Activated B cell treated with CpG ODN at 0.5 μM for 24 hours (primary cell): ENCODE measurements at regions not wholly inside any gene's neighbourhood (a gene's known extent, or its start where the extent isn't known, plus 50 kb on each side); places are given as distances from the start of the nearest gene placed in this dataset.
"Not testable (repeated sequence)": the region's sequence is repeated elsewhere in the genome, so short reads cannot be mapped to it uniquely, and the experiment has no call there.

Source experiments
- ATAC-seq: fragments of 200-7000 bp; cut with Tn5 transposase; one replicate; pipeline ENCODE4 v1.10.0; 2021; ENCODE audit warnings: low read depth, mild to moderate bottlenecking, moderate library complexity
- CTCF ChIA-PET: fragments of 350-600 bp; sonication (Branson Sonifier 250); formaldehyde crosslinking; loops from one replicate; lab custom pipeline; 2021; ENCODE audit warnings: antibody characterized with exemption; lab: Charles Lee
- POLR2A ChIA-PET: fragments of 350-600 bp; sonication (Branson Sonifier 250); formaldehyde crosslinking; loops from one replicate; lab custom pipeline; 2021; ENCODE audit warnings: antibody characterized with exemption; lab: Charles Lee
- DNase-seq: peaks from one replicate; pipeline ENCODE4 v3.0.0; 2022
- H3K27ac Mint-ChIP-seq: one replicate; pipeline ENCODE4 v1.8.0; 2020; ENCODE audit warnings: mixed read lengths
- H3K27me3 Mint-ChIP-seq: one replicate; pipeline ENCODE4 v1.8.0; 2021; ENCODE audit warnings: mixed read lengths
- H3K36me3 Mint-ChIP-seq: one replicate; pipeline ENCODE4 v1.8.0; 2021; ENCODE audit warnings: low read depth, mixed read lengths
- H3K4me1 Mint-ChIP-seq: one replicate; pipeline ENCODE4 v1.8.0; 2021; ENCODE audit warnings: mixed read lengths
- H3K4me3 Mint-ChIP-seq: one replicate; pipeline ENCODE4 v1.8.0; 2020; ENCODE audit warnings: mild to moderate bottlenecking, mixed read lengths
- H3K9me3 Mint-ChIP-seq: one replicate; pipeline ENCODE4 v1.8.0; 2020; ENCODE audit warnings: mixed read lengths
- intact Hi-C: fragments of 100-400 bp; cut with micrococcal nuclease; formaldehyde crosslinking; loops from one replicate; pipeline ENCODE4 v1.15.1; 2024
- TF ChIP-seq, protein P1 (sequence below): fragments of 200-600 bp; IDR thresholded peaks from one replicate; pipeline ENCODE4 v1.8.0; 2022; ENCODE audit warnings: antibody characterized with exemption, mild to moderate bottlenecking

- no peaks in the 10 kb centered on the region for H3K36me3 Mint-ChIP-seq
- H3K27ac Mint-ChIP-seq, result no peak overlapping the region
- TF ChIP-seq, protein P1, sequence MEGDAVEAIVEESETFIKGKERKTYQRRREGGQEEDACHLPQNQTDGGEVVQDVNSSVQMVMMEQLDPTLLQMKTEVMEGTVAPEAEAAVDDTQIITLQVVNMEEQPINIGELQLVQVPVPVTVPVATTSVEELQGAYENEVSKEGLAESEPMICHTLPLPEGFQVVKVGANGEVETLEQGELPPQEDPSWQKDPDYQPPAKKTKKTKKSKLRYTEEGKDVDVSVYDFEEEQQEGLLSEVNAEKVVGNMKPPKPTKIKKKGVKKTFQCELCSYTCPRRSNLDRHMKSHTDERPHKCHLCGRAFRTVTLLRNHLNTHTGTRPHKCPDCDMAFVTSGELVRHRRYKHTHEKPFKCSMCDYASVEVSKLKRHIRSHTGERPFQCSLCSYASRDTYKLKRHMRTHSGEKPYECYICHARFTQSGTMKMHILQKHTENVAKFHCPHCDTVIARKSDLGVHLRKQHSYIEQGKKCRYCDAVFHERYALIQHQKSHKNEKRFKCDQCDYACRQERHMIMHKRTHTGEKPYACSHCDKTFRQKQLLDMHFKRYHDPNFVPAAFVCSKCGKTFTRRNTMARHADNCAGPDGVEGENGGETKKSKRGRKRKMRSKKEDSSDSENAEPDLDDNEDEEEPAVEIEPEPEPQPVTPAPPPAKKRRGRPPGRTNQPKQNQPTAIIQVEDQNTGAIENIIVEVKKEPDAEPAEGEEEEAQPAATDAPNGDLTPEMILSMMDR, result no peak
- no peaks in the 10 kb centered on the region for H3K4me1 Mint-ChIP-seq
- H3K9me3 Mint-ChIP-seq, result no peaks in the 10 kb centered on the region
- no peak for DNase-seq
- ChIA-PET CTCF (interaction anchor here (2.2 kb wide), 1 partner anchor 266 kb away, joined by 5 read pairs; no protein-coding TSS in a partner anchor), POLR2A (no interaction called here)
- intact Hi-C loops, result no loop called here
- no peak for ATAC-seq
- H3K27me3 Mint-ChIP-seq, result no peaks in the 10 kb centered on the region
- no peak overlapping the region for H3K4me3 Mint-ChIP-seq
Observed at GRCh38 chr4:26058537-26058936, 144.5 kb downstream of the SMIM20 start.

DNA sequence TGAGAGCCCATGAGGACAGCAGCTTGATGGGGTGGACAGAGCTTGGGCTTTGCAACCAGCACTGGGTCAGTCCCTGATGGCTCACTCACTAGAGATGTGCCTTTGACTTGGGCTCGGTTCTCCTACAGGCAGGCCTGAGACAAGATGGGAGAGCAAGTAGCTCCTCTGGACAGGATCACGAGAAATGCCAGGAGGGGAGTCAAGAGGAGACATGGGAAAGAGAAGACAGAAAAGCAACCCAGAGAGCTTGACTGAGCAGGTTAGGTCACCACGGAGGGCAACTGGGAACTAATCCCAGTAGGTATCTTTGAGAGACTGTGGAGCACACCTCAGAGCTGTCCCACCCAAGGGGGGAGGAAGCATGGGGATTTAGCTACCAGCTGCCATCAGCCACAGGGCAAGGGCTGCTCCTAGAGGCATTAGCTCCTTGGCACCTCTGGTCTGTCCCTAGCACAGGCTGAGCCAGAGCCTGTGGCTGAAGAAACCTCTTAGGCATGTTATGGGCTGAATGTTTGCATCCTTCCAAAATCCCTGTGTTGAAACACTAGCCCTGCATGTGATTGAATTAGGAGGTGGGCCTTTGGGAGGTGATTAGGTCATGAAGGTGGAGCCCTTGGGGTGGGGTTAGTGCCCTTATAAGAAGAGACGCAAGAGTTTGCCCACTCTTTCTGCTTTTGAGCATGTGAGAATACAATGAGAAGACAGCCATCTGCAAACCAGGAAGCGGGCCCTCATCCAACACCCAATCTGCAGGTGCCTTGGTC, 145.6 kb downstream of the SMIM20 start:
- DNase-seq (no peak), ATAC-seq (no peak)
- no peaks in the 10 kb centered on the region for H3K27me3 Mint-ChIP-seq
- ChIA-PET CTCF (interaction anchor here (1.2 to 2.2 kb wide), 2 partner anchors 20 to 265 kb away, joined by 4 to 5 read pairs; no protein-coding TSS in a partner anchor), POLR2A (no interaction called here)
- no peaks in the 10 kb centered on the region for H3K9me3 Mint-ChIP-seq
- no peak overlapping the region for H3K4me3 Mint-ChIP-seq
- H3K4me1 Mint-ChIP-seq, result no peaks in the 10 kb centered on the region
- H3K27ac Mint-ChIP-seq, result no peak overlapping the region
- intact Hi-C loops, result no loop called here
- TF ChIP-seq, protein P1, result no peak
- no peaks in the 10 kb centered on the region for H3K36me3 Mint-ChIP-seq

DNA sequence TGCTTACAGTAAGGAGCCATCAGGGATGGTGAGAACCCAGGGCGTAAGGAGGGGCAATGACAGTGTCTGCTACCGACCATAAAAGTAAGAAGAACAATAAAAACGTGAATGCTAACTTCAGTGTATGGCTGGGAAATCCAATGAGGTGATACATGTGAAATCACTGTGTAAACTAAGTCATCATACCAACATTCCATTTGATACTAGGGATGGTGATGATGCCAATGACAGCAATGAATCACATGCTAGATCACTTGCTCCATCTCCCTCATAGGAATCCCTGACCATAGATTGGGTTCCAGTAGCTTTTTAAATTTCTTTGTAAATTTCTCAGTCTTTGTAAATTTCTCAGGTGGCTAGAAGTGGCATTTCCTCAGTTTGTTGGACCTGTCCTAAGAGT, 146.3 kb downstream of the SMIM20 start:
- no peak overlapping the region for H3K27ac Mint-ChIP-seq
- ChIA-PET POLR2A (no interaction called here), CTCF (interaction anchor here (1.2 to 2.2 kb wide), 2 partner anchors 19 to 264 kb away, joined by 4 to 8 read pairs; no protein-coding TSS in a partner anchor)
- H3K9me3 Mint-ChIP-seq, result no peaks in the 10 kb centered on the region
- ATAC-seq, result no peak
- H3K27me3 Mint-ChIP-seq, result no peaks in the 10 kb centered on the region
- DNase-seq, result no peak
- TF ChIP-seq, protein P1, result no peak
- H3K4me3 Mint-ChIP-seq, result no peak overlapping the region
- H3K36me3 Mint-ChIP-seq, result no peaks in the 10 kb centered on the region
- intact Hi-C loops, result no loop called here
- no peaks in the 10 kb centered on the region for H3K4me1 Mint-ChIP-seq

- peak; percentile 58 for ATAC-seq
- intact Hi-C loops, result loop anchor here (1.0 kb wide), 3 partner anchors 264 to 349 kb away; no protein-coding TSS in a partner anchor
- Mint-ChIP-seq H3K4me1 (no peaks in the 10 kb centered on the region), H3K27me3 (peaks cover 2% of the 10 kb centered on the region), H3K27ac (no peak overlapping the region), H3K4me3 (no peak overlapping the region), H3K36me3 (no peaks in the 10 kb centered on the region), H3K9me3 (no peaks in the 10 kb centered on the region)
- ChIA-PET CTCF (interaction anchor here (0.9 to 2.2 kb wide), 4 partner anchors 219 to 349 kb away, joined by 4 to 8 read pairs (median 4); no protein-coding TSS in a partner anchor), POLR2A (no interaction called here)
- no peak for DNase-seq
- TF ChIP-seq, protein P1, result no peak
Observed at GRCh38 chr4:26061248-26061986, 147.4 kb downstream of the SMIM20 start.

DNA sequence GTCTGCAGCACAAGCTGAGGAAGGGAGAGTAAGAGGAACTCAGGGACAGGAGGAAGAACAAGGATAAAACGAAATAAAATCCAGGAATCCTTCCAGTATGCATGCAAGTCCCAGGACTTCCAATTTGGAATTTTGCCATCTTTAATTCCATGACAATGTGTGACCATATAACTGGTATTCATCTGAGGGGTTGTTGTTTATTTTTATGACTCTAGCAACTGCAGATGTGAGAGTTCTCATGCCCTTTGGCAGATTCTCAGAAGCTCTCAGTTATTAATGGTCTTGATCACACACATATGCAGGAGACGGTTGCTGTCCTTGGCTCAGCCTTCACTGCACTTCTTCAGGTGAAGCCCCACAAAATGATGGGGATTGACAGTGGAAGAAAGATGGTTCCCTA, 148.2 kb downstream of the SMIM20 start:
- ATAC-seq (no peak), DNase-seq (no peak)
- no peak overlapping the region for H3K4me3 Mint-ChIP-seq
- intact Hi-C loops, result no loop called here
- H3K27ac Mint-ChIP-seq, result no peak overlapping the region
- ChIA-PET CTCF (interaction anchor here (1.1 to 2.2 kb wide), 3 partner anchors 220 to 266 kb away, joined by 4 to 8 read pairs (median 4); no protein-coding TSS in a partner anchor), POLR2A (no interaction called here)
- H3K4me1 Mint-ChIP-seq, result no peaks in the 10 kb centered on the region
- TF ChIP-seq, protein P1, result no peak
- no peaks in the 10 kb centered on the region for H3K9me3 Mint-ChIP-seq
- peaks cover 2% of the 10 kb centered on the region for H3K27me3 Mint-ChIP-seq
- no peaks in the 10 kb centered on the region for H3K36me3 Mint-ChIP-seq

- DNase-seq, H3K9me3 Mint-ChIP-seq, H3K4me3 Mint-ChIP-seq, H3K27me3 Mint-ChIP-seq, ATAC-seq, H3K36me3 Mint-ChIP-seq, POLR2A ChIA-PET, H3K27ac Mint-ChIP-seq, intact Hi-C loops, H3K4me1 Mint-ChIP-seq: not testable (repeated sequence)
- CTCF ChIA-PET, result interaction anchor here (1.3 kb wide), 1 partner anchor 261 kb away, joined by 4 read pairs; no protein-coding TSS in a partner anchor
Observed at GRCh38 chr4:26064009-26064408, 150.0 kb downstream of the SMIM20 start.
